Left lung (tissue), 4 donors: ENCODE measurements at regions not wholly inside any gene's neighbourhood (a gene's known extent, or its start where the extent isn't known, plus 50 kb on each side); places are given as distances from the start of the nearest gene placed in this dataset.
"Not testable (repeated sequence)": the region's sequence is repeated elsewhere in the genome, so short reads cannot be mapped to it uniquely, and the experiment has no call there.

Experiments
- ATAC-seq: fragments of 200-7000 bp; cut with Tn5 transposase; one replicate; pipeline ENCODE4 v1.9.1; 2020; ENCODE audit warnings: moderate library complexity
- DNase-seq, 4 donors: peaks; one replicate each; pipeline ENCODE4 v3.0.0-alpha.2; 2013 to 2020
- H3K27ac ChIP-seq, 2 donors: fragments of 200-600 bp; sonication (generic) in 1 of 2; one replicate each; pipeline versions ENCODE4 v1.5.0 to v1.8.0; 2020 to 2021
- H3K27me3 ChIP-seq, 2 donors: fragments of 200-600 bp; sonication (generic) in 1 of 2; one replicate each; pipeline versions ENCODE4 v1.5.0 to v1.8.0; 2020 to 2021
- H3K36me3 ChIP-seq, 2 donors: fragments of 200-600 bp; sonication (generic) in 1 of 2; one replicate each; pipeline versions ENCODE4 v1.5.0 to v1.8.0; 2020 to 2021
- H3K4me1 ChIP-seq, 2 donors: fragments of 200-600 bp; one replicate each; pipeline ENCODE4 v1.8.0; 2021
- H3K4me3 ChIP-seq, 2 donors: fragments of 200-600 bp; sonication (generic) in 1 of 2; one replicate each; pipeline versions ENCODE4 v1.5.0 to v1.8.0; 2020 to 2021; ENCODE audit warnings: mild to moderate bottlenecking in 1 of 2
- H3K9me3 ChIP-seq, 2 donors: fragments of 200-600 bp; sonication (generic) in 1 of 2; one replicate each; pipeline versions ENCODE4 v1.5.0 to v1.8.0; 2020 to 2021
- CTCF ChIP-seq, 2 donors: fragments of 200-600 bp; sonication (generic) in 1 of 2; IDR thresholded peaks; one replicate each; pipeline versions ENCODE4 v1.5.0 to v1.8.0; 2021; ENCODE audit warnings: antibody characterized with exemption in 2 of 2
- intact Hi-C, 2 donors: fragments of 100-400 bp; cut with DNase I; formaldehyde crosslinking; loops; one replicate each; pipeline versions ENCODE4 v1.11.2 to v1.14.2; 2022
- donor health status: DM: no; HTN: yes; CAD: no.
- donor health status: DM: no; HTN: no; CAD: no.

- peaks cover 0 to 5% of the 10 kb centered on the region in 2 donors for H3K27me3 ChIP-seq
- intact Hi-C loops: no loop called here
- peaks cover 3 to 25% of the 10 kb centered on the region in 2 donors for H3K4me1 ChIP-seq
- TF ChIP-seq CTCF (IDR thresholded peaks at IDR 0.05): no peak
- no peaks in the 10 kb centered on the region for H3K36me3 ChIP-seq
- H3K9me3 ChIP-seq: no peaks in the 10 kb centered on the region
- peak in 3 of 4 donors; percentile 66 to 85 (median 77) for DNase-seq
- H3K27ac ChIP-seq: peak overlapping the region; percentile 5 to 75
- peak; percentile 45 for ATAC-seq
- H3K4me3 ChIP-seq: no peak overlapping the region
Observed at GRCh38 chr10:11685787-11686218, 56.4 kb upstream of the ECHDC3 start.

DNA sequence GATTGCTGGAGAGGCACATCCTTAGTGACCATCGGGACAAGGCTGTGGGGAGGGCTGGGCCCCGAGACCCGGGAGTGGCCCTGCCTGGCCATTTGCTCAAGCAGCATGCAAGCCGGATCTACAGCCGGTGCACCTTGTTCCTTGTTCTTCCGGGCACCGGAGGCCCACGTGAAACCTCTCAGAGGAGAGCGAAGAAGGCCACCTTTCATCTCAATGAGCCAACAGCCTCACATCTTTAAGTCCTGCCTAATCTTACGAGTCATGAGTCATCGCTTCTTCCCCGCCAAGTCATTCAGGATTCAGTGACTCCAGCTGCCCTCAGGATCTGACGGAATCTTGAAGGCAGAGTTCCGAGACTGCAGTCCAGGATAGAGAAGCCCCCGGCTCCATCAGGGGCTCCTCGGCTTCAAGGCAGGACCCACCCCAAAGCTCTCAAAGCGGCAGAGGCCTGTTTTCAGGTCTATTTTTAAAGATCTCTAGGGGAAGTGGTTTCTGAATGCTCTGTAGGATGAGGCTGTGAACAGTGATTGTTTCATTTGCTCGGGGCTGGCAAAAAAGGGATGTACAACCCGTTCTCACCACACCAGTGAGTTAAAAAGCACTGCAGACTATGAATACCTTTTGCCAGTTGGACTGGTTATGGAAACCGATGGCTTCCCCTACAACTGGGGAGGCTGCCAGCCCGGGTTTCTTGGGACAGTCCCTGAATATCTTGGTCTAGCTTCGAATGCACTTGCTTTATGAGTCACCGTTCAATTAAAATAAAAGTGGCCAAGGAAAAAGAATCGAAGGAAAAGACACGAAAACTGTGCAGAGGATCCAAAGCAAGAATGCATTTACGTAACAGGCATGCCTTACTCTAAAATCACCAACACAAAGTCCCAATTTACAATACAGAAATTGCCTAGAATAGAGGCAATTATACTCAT, 57.2 kb upstream of the ECHDC3 start:
- Histone ChIP-seq H3K4me1 (peaks cover 3 to 25% of the 10 kb centered on the region in 2 donors), H3K9me3 (no peaks in the 10 kb centered on the region), H3K27me3 (peaks cover 0 to 13% of the 10 kb centered on the region in 2 donors), H3K27ac (peak overlapping the region; percentile 70 to 75), H3K36me3 (no peaks in the 10 kb centered on the region), H3K4me3 (peak overlapping the region in 1 of 2 donors; percentile 8)
- TF ChIP-seq CTCF (IDR thresholded peaks at IDR 0.05): no peak
- peak in 2 of 4 donors; percentile 83 to 84 for DNase-seq
- intact Hi-C loops: no loop called here
- peak; percentile 83 for ATAC-seq

DNA sequence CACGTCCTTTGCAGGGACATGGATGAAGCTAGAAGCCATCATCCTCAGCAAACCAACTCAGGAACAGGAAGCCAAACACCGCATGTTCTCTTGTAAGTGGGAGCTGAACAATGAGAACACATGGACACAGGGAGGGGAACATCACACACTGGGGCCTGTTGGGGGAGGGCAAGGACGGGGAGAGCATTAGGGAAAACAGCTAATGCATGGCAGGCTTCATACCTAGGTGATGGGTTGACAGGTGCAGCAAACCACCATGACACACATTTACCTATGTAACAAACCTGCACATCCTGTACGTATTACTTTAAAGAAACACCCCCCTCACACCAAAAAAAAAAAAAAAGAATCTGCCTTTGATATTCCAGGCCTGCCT, 57.9 kb upstream of the ECHDC3 start:
- H3K4me1 ChIP-seq: peaks cover 3 to 25% of the 10 kb centered on the region in 2 donors
- peak overlapping the region; percentile 70 to 75 for H3K27ac ChIP-seq
- H3K27me3 ChIP-seq: peaks cover 0 to 20% of the 10 kb centered on the region in 2 donors
- DNase-seq, ATAC-seq, H3K9me3 ChIP-seq, H3K4me3 ChIP-seq, intact Hi-C loops, H3K36me3 ChIP-seq: not testable (repeated sequence)

DNA sequence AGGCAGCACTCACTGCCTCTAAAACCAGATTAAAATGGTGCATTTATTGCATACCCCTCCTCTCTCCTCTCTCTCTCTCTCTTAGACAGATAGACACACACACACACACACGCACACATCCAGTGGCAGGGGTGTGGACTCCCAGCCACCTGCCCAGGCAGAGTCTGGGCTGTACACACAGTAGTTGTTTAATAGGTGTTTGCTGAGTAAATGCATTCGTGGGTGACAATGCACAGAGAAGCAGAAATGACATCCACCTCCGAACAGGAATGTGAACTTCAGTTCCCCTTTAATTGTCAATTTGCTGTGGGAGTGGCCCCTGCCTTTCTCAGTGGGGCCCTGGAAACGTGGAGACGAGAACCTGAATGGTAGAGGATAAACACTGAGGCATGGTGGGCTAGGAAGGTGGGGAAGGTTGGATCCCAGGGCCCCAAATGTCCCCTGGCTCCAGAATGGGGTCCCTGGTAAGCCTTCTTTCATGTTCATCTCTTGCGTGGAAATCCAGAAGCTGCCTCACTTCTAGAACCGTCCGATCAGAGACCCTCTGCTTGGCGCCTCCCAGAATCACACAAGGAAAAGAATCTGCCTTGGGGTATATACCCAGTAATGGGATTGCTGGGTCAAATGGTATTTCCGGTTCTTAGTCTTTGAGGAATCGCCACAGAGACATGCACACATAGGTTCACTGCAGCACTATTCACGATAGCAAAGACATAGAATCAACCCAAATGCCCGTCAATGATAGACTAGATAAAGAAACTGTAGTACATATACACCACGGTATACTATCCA, 58.5 kb upstream of the ECHDC3 start:
- Histone ChIP-seq H3K27me3 (peaks cover 0 to 23% of the 10 kb centered on the region in 2 donors), H3K4me1 (peaks cover 3 to 25% of the 10 kb centered on the region in 2 donors), H3K36me3 (no peaks in the 10 kb centered on the region), H3K9me3 (no peaks in the 10 kb centered on the region), H3K27ac (no peak overlapping the region), H3K4me3 (no peak overlapping the region)
- intact Hi-C loops: no loop called here
- DNase-seq (no peak), ATAC-seq (no peak)
- no peak for TF ChIP-seq CTCF (IDR thresholded peaks at IDR 0.05)

- peaks cover 3 to 25% of the 10 kb centered on the region in 2 donors for H3K4me1 ChIP-seq
- peaks cover 0 to 23% of the 10 kb centered on the region in 2 donors for H3K27me3 ChIP-seq
- DNase-seq (no peak), ATAC-seq (no peak)
- no peak overlapping the region for H3K4me3 ChIP-seq
- no peaks in the 10 kb centered on the region for H3K9me3 ChIP-seq
- H3K27ac ChIP-seq: no peak overlapping the region
- TF ChIP-seq CTCF (IDR thresholded peaks at IDR 0.05): no peak
- intact Hi-C loops: no loop called here
- H3K36me3 ChIP-seq: no peaks in the 10 kb centered on the region
Observed at GRCh38 chr10:11682851-11683250, 59.3 kb upstream of the ECHDC3 start.
